GM23248 (cell line): ENCODE measurements at regions not wholly inside any gene's neighbourhood (a gene's known extent, or its start where the extent isn't known, plus 50 kb on each side); places are given as distances from the start of the nearest gene placed in this dataset.

Experiments used
- EZH2 ChIP-seq: fragments of 200-600 bp; sonication (generic); IDR thresholded peaks from 2 replicates; pipeline ENCODE4 v1.6.1; 2018; ENCODE audit warnings: antibody characterized with exemption, mild to moderate bottlenecking; ENCODE audit not compliant: insufficient read depth, poor library complexity, severe bottlenecking
- EZH2phosphoT487 ChIP-seq: fragments of 200-600 bp; sonication (generic); IDR thresholded peaks from 2 replicates; pipeline ENCODE4 v1.6.1; 2018; ENCODE audit warnings: antibody characterized with exemption, moderate library complexity, mild to moderate bottlenecking, low read depth; ENCODE audit not compliant: insufficient read depth

- no peak for TF ChIP-seq EZH2phosphoT487
- no peak for TF ChIP-seq EZH2
Observed at GRCh38 chr7:10874666-10875065, 99.0 kb upstream of the PHF14 start.
